A673 (cell line): ENCODE measurements at regions not wholly inside any gene's neighbourhood (a gene's known extent, or its start where the extent isn't known, plus 50 kb on each side); places are given as distances from the start of the nearest gene placed in this dataset.
"Not testable (repeated sequence)": the region's sequence is repeated elsewhere in the genome, so short reads cannot be mapped to it uniquely, and the experiment has no call there.

Experiments used
- BruUV-seq: library from RNA; stranded (reverse); fragments of 400-500 nt; replicated peaks from 2 replicates; lab custom pipeline; 2021; lab: Mats Ljungman, UMichigan
- CTCF ChIA-PET: fragments of 300-600 bp; sonication (Branson Sonifier 250); formaldehyde crosslinking; loops from one replicate; lab custom pipeline; 2022; ENCODE audit warnings: antibody characterized with exemption; lab: Charles Lee
- POLR2A ChIA-PET: fragments of 300-600 bp; sonication (Branson Sonifier 250); formaldehyde crosslinking; loops from one replicate; lab custom pipeline; 2022; ENCODE audit warnings: antibody characterized with exemption; ENCODE audit not compliant: low non-redundant PET; lab: Charles Lee
- DNase-seq: peaks from one replicate; pipeline ENCODE4 v3.0.0-alpha.2; 2015; ENCODE audit warnings: low spot score
- H3K27ac ChIP-seq: fragments of 200-600 bp; sonication (generic); 2 replicates; pipeline ENCODE4 v1.5.1; 2016; ENCODE audit warnings: mixed run types, low read depth, mild to moderate bottlenecking, mixed read lengths, antibody characterized with exemption, low read length; ENCODE audit not compliant: poor library complexity, severe bottlenecking
- H3K27me3 ChIP-seq: fragments of 200-600 bp; sonication (generic); replicated peaks from 2 replicates; pipeline ENCODE4 v1.6.1; 2017; ENCODE audit warnings: mixed run types, low read depth, mild to moderate bottlenecking, mixed read lengths, antibody characterized with exemption, low read length; ENCODE audit not compliant: insufficient read depth, poor library complexity
- H3K36me3 ChIP-seq: fragments of 200-600 bp; sonication (generic); 2 replicates; pipeline ENCODE4 v1.6.1; 2016; ENCODE audit warnings: mixed run types, mild to moderate bottlenecking, mixed read lengths, antibody characterized with exemption, low read length; ENCODE audit not compliant: insufficient read depth, poor library complexity, severe bottlenecking
- H3K4me1 ChIP-seq: fragments of 200-600 bp; sonication (generic); 2 replicates; pipeline ENCODE4 v1.6.1; 2017; ENCODE audit warnings: mixed run types, mild to moderate bottlenecking, mixed read lengths, antibody characterized with exemption, low read length; ENCODE audit not compliant: insufficient read depth, poor library complexity, severe bottlenecking
- H3K4me3 ChIP-seq: fragments of 200-600 bp; sonication (generic); 2 replicates; pipeline ENCODE4 v1.5.1; 2016; ENCODE audit warnings: low read depth, mixed run types, mild to moderate bottlenecking, mixed read lengths, low read length; ENCODE audit not compliant: poor library complexity, severe bottlenecking
- H3K9me3 ChIP-seq: fragments of 200-600 bp; sonication (generic); 2 replicates; pipeline ENCODE4 v1.6.1; 2016; ENCODE audit warnings: mixed run types, low read depth, mild to moderate bottlenecking, mixed read lengths, antibody characterized with exemption, low read length; ENCODE audit not compliant: poor library complexity, severe bottlenecking
- CTCF ChIP-seq: fragments of 300-800, 200-600 bp; sonication (generic); conservative IDR thresholded peaks from 2 replicates; pipeline ENCODE4 v1.5.1; 2017; ENCODE audit warnings: low read depth, mild to moderate bottlenecking, antibody characterized with exemption, low read length, moderate library complexity, mixed read lengths
- EZH2 ChIP-seq: fragments of 200-600 bp; sonication (generic); IDR thresholded peaks from 2 replicates; pipeline ENCODE4 v1.6.1; 2017; ENCODE audit warnings: borderline replicate concordance, low read depth, mild to moderate bottlenecking, mixed read lengths, antibody characterized with exemption, low read length; ENCODE audit not compliant: poor library complexity, severe bottlenecking
- intact Hi-C: fragments of 100-400 bp; cut with micrococcal nuclease; formaldehyde crosslinking; loops from one replicate; pipeline ENCODE4 v1.10.0; 2022; ENCODE audit not compliant: unreplicated experiment

DNA sequence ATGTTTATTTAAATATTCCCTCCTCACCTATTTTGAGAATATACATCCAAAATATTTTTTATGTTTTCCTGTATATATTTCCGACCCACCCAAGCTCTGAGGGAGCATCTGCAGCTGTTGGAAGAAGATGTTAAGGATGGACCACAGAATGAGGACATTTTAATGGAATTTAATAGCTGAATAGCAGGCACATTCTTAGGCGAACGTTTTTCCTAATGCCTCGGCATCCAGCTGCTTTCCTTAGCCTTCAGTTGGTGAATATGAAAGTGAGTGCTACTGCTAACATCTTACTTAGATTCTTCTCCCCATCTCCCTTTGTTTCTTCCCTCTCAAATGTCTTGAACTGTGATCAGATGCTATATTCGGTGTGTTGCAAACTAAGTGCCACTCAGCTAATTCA, 158.0 kb upstream of the CTSO start:
- no TSS peak for BruUV-seq
- intact Hi-C loops = no loop called here
- TF ChIP-seq CTCF = no peak
- no peak for TF ChIP-seq EZH2
- Histone ChIP-seq H3K4me1 (peaks cover 23% of the 10 kb centered on the region), H3K9me3 (no peaks in the 10 kb centered on the region), H3K36me3 (no peaks in the 10 kb centered on the region), H3K27me3 (no peaks in the 10 kb centered on the region), H3K27ac (no peak overlapping the region), H3K4me3 (no peak overlapping the region)
- DNase-seq = no peak
- POLR2A ChIA-PET = no interaction called here
- CTCF ChIA-PET = no interaction called here

GRCh38 chr4:156109943-156110900, 156.6 kb upstream of the CTSO start:
- H3K27me3 ChIP-seq = no peaks in the 10 kb centered on the region
- no peak overlapping the region for H3K4me3 ChIP-seq
- CTCF ChIA-PET = no interaction called here
- H3K27ac ChIP-seq = no peak overlapping the region
- peak; percentile 68 for DNase-seq
- no peaks in the 10 kb centered on the region for H3K36me3 ChIP-seq
- POLR2A ChIA-PET = no interaction called here
- no TSS peak for BruUV-seq
- TF ChIP-seq CTCF = peak; percentile 40; the same call in 1 of the 2 replicates
- TF ChIP-seq EZH2 = no peak
- intact Hi-C loops = no loop called here
- no peaks in the 10 kb centered on the region for H3K9me3 ChIP-seq
- peaks cover 19% of the 10 kb centered on the region for H3K4me1 ChIP-seq

- BruUV-seq, POLR2A ChIA-PET, DNase-seq, H3K9me3 ChIP-seq, CTCF ChIA-PET, H3K27ac ChIP-seq, H3K27me3 ChIP-seq, intact Hi-C loops, H3K36me3 ChIP-seq, H3K4me3 ChIP-seq: not testable (repeated sequence)
- H3K4me1 ChIP-seq = peaks cover 19% of the 10 kb centered on the region
Measured at GRCh38 chr4:156109087-156109486, 155.4 kb upstream of the CTSO start.
